Muscle layer of duodenum (tissue), 2 donors: ENCODE measurements at regions not wholly inside any gene's neighbourhood (a gene's known extent, or its start where the extent isn't known, plus 50 kb on each side); places are given as distances from the start of the nearest gene placed in this dataset.

ENCODE experiments used
- H3K27ac ChIP-seq: one replicate; pipeline ENCODE4 v1.7.0; 2013; ENCODE audit warnings: mild to moderate bottlenecking, low read length
- H3K27me3 ChIP-seq: one replicate; pipeline ENCODE4 v1.7.0; 2013; ENCODE audit warnings: low read depth, mild to moderate bottlenecking, control low read depth, low read length
- H3K36me3 ChIP-seq, 2 donors: one replicate each; pipeline ENCODE4 v1.7.0; 2013; ENCODE audit warnings: low read length in 2 of 2, control low read depth in 1 of 2, mild to moderate bottlenecking in 1 of 2; ENCODE audit not compliant: insufficient read depth in 2 of 2, control insufficient read depth in 1 of 2
- H3K4me1 ChIP-seq, 2 donors: one replicate each; pipeline ENCODE4 v1.7.0; 2013; ENCODE audit warnings: low read length in 2 of 2, mild to moderate bottlenecking in 2 of 2, control low read depth in 1 of 2, moderate library complexity in 1 of 2; ENCODE audit not compliant: insufficient read depth in 2 of 2, control insufficient read depth in 1 of 2
- H3K4me3 ChIP-seq, 2 donors: one replicate each; pipeline ENCODE4 v1.7.0; 2013; ENCODE audit warnings: low read length in 2 of 2, low read depth in 1 of 2, mild to moderate bottlenecking in 1 of 2
- H3K9me3 ChIP-seq, 2 donors: one replicate each; pipeline ENCODE4 v1.7.0; 2013; ENCODE audit warnings: low read length in 2 of 2, control low read depth in 1 of 2, mild to moderate bottlenecking in 1 of 2; ENCODE audit not compliant: control insufficient read depth in 1 of 2
- donor health status: healthy.

- Histone ChIP-seq H3K27me3 (no peaks in the 10 kb centered on the region), H3K9me3 (no peaks in the 10 kb centered on the region), H3K4me1 (no peaks in the 10 kb centered on the region), H3K36me3 (no peaks in the 10 kb centered on the region), H3K4me3 (no peak overlapping the region), H3K27ac (no peak overlapping the region)
Measured at GRCh38 chr6:40973304-40973703, 65.7 kb downstream of the UNC5CL start.

- no peaks in the 10 kb centered on the region for H3K9me3 ChIP-seq
- H3K27me3 ChIP-seq: no peaks in the 10 kb centered on the region
- no peak overlapping the region for H3K4me3 ChIP-seq
- no peaks in the 10 kb centered on the region for H3K36me3 ChIP-seq
- no peaks in the 10 kb centered on the region for H3K4me1 ChIP-seq
- H3K27ac ChIP-seq: no peak overlapping the region
Measured at GRCh38 chr6:40972814-40973213, 66.2 kb downstream of the UNC5CL start.

GRCh38 chr6:40972190-40972589 lies 66.8 kb downstream of the UNC5CL start:
- Histone ChIP-seq H3K4me3 (no peak overlapping the region), H3K9me3 (no peaks in the 10 kb centered on the region), H3K4me1 (no peaks in the 10 kb centered on the region), H3K36me3 (no peaks in the 10 kb centered on the region), H3K27me3 (no peaks in the 10 kb centered on the region), H3K27ac (no peak overlapping the region)

- no peaks in the 10 kb centered on the region for H3K4me1 ChIP-seq
- H3K36me3 ChIP-seq: no peaks in the 10 kb centered on the region
- no peak overlapping the region for H3K4me3 ChIP-seq
- no peak overlapping the region for H3K27ac ChIP-seq
- H3K9me3 ChIP-seq: no peaks in the 10 kb centered on the region
- H3K27me3 ChIP-seq: no peaks in the 10 kb centered on the region
Measured at GRCh38 chr6:40968620-40969164, 70.3 kb downstream of the UNC5CL start.

GRCh38 chr6:40966860-40967259 lies 72.2 kb downstream of the UNC5CL start:
- Histone ChIP-seq H3K36me3 (no peaks in the 10 kb centered on the region), H3K9me3 (no peaks in the 10 kb centered on the region), H3K4me1 (no peaks in the 10 kb centered on the region), H3K27me3 (no peaks in the 10 kb centered on the region), H3K27ac (no peak overlapping the region), H3K4me3 (no peak overlapping the region)

GRCh38 chr6:40965046-40965445 lies 74.0 kb downstream of the UNC5CL start:
- H3K27ac ChIP-seq: no peak overlapping the region
- no peaks in the 10 kb centered on the region for H3K4me1 ChIP-seq
- H3K27me3 ChIP-seq: no peaks in the 10 kb centered on the region
- no peak overlapping the region for H3K4me3 ChIP-seq
- no peaks in the 10 kb centered on the region for H3K36me3 ChIP-seq
- no peaks in the 10 kb centered on the region for H3K9me3 ChIP-seq

GRCh38 chr6:40963019-40963418 lies 76.0 kb downstream of the UNC5CL start:
- H3K9me3 ChIP-seq: no peaks in the 10 kb centered on the region
- no peaks in the 10 kb centered on the region for H3K27me3 ChIP-seq
- no peak overlapping the region for H3K27ac ChIP-seq
- H3K36me3 ChIP-seq: no peaks in the 10 kb centered on the region
- H3K4me3 ChIP-seq: no peak overlapping the region
- H3K4me1 ChIP-seq: no peaks in the 10 kb centered on the region

GRCh38 chr6:40962241-40962640 lies 76.8 kb downstream of the UNC5CL start:
- Histone ChIP-seq H3K36me3 (no peaks in the 10 kb centered on the region), H3K4me3 (no peak overlapping the region), H3K27ac (no peak overlapping the region), H3K9me3 (no peaks in the 10 kb centered on the region), H3K27me3 (no peaks in the 10 kb centered on the region), H3K4me1 (no peaks in the 10 kb centered on the region)

- no peak overlapping the region for H3K27ac ChIP-seq
- no peaks in the 10 kb centered on the region for H3K27me3 ChIP-seq
- no peaks in the 10 kb centered on the region for H3K9me3 ChIP-seq
- no peaks in the 10 kb centered on the region for H3K4me1 ChIP-seq
- H3K4me3 ChIP-seq: no peak overlapping the region
- H3K36me3 ChIP-seq: no peaks in the 10 kb centered on the region
Measured at GRCh38 chr6:40961831-40962230, 77.2 kb downstream of the UNC5CL start.

- Histone ChIP-seq H3K4me1 (no peaks in the 10 kb centered on the region), H3K36me3 (no peaks in the 10 kb centered on the region), H3K9me3 (no peaks in the 10 kb centered on the region), H3K27me3 (no peaks in the 10 kb centered on the region), H3K4me3 (no peak overlapping the region), H3K27ac (no peak overlapping the region)
Measured at GRCh38 chr6:40960742-40961430, 78.1 kb downstream of the UNC5CL start.

GRCh38 chr6:40959781-40960327 lies 79.2 kb downstream of the UNC5CL start:
- no peaks in the 10 kb centered on the region for H3K36me3 ChIP-seq
- H3K27ac ChIP-seq: no peak overlapping the region
- no peaks in the 10 kb centered on the region for H3K4me1 ChIP-seq
- no peaks in the 10 kb centered on the region for H3K27me3 ChIP-seq
- H3K9me3 ChIP-seq: no peaks in the 10 kb centered on the region
- H3K4me3 ChIP-seq: no peak overlapping the region

- H3K4me3 ChIP-seq: no peak overlapping the region
- H3K9me3 ChIP-seq: no peaks in the 10 kb centered on the region
- H3K27me3 ChIP-seq: no peaks in the 10 kb centered on the region
- H3K4me1 ChIP-seq: no peaks in the 10 kb centered on the region
- no peak overlapping the region for H3K27ac ChIP-seq
- no peaks in the 10 kb centered on the region for H3K36me3 ChIP-seq
Measured at GRCh38 chr6:40958738-40959137, 80.3 kb downstream of the UNC5CL start.
